HG02943 (cell line): ENCODE measurements at regions not wholly inside any gene's neighbourhood (a gene's known extent, or its start where the extent isn't known, plus 50 kb on each side); places are given as distances from the start of the nearest gene placed in this dataset.
"Not testable (repeated sequence)": the region's sequence is repeated elsewhere in the genome, so short reads cannot be mapped to it uniquely, and the experiment has no call there.

Source experiments
- ATAC-seq: cut with Tn5 transposase; IDR thresholded peaks from one replicate; pipeline ENCODE4 v1.9.1; 2021; ENCODE audit warnings: mild to moderate bottlenecking, low read depth, moderate library complexity; ENCODE audit not compliant: unreplicated experiment

- ATAC-seq = no peak
These were observed 119.7 kb downstream of the CETN3 start for GRCh38 chr5:90289837-90290236.

GRCh38 chr5:90287036-90287435 lies 122.5 kb downstream of the CETN3 start:
- ATAC-seq = no peak

GRCh38 chr5:90285581-90285980 lies 124.0 kb downstream of the CETN3 start:
- no peak for ATAC-seq

- ATAC-seq = no peak
These were observed 125.2 kb downstream of the CETN3 start for GRCh38 chr5:90284375-90284774.

GRCh38 chr5:90279091-90279490 lies 130.5 kb downstream of the CETN3 start:
- ATAC-seq = no peak

GRCh38 chr5:90274216-90274615 lies 135.3 kb downstream of the CETN3 start:
- no peak for ATAC-seq

GRCh38 chr5:90267646-90268045 lies 141.9 kb downstream of the CETN3 start:
- ATAC-seq = no peak

- ATAC-seq = no peak
These were observed 144.1 kb downstream of the CETN3 start for GRCh38 chr5:90265545-90265857.

GRCh38 chr5:90264689-90265544 lies 144.6 kb downstream of the CETN3 start:
- no peak for ATAC-seq

- ATAC-seq = no peak
These were observed 146.3 kb downstream of the CETN3 start for GRCh38 chr5:90263102-90263820.

GRCh38 chr5:90251447-90251846 lies 158.1 kb downstream of the CETN3 start:
- no peak for ATAC-seq

GRCh38 chr5:90248640-90249039 lies 160.9 kb downstream of the CETN3 start:
- no peak for ATAC-seq

- not testable (repeated sequence) for ATAC-seq
These were observed 165.7 kb downstream of the CETN3 start for GRCh38 chr5:90243848-90244247.

- no peak for ATAC-seq
These were observed 176.1 kb downstream of the CETN3 start for GRCh38 chr5:90233476-90233875.

- ATAC-seq = no peak
These were observed 177.9 kb downstream of the CETN3 start for GRCh38 chr5:90231688-90232087.

GRCh38 chr5:90227683-90228082 lies 181.9 kb downstream of the CETN3 start:
- no peak for ATAC-seq

- no peak for ATAC-seq
These were observed 183.0 kb downstream of the CETN3 start for GRCh38 chr5:90226433-90227099.

GRCh38 chr5:90224342-90224741 lies 185.2 kb downstream of the CETN3 start:
- no peak for ATAC-seq

- ATAC-seq = no peak
These were observed 185.8 kb downstream of the CETN3 start for GRCh38 chr5:90223756-90224155.

GRCh38 chr5:90221951-90222350 lies 187.6 kb downstream of the CETN3 start:
- no peak for ATAC-seq

GRCh38 chr5:90220554-90220953 lies 189.0 kb downstream of the CETN3 start:
- no peak for ATAC-seq
